SJSA1 (cell line): ENCODE measurements at regions not wholly inside any gene's neighbourhood (a gene's known extent, or its start where the extent isn't known, plus 50 kb on each side); places are given as distances from the start of the nearest gene placed in this dataset.
A peak's percentile ranks its signal among the peaks of the same experiment; 100 is the strongest.
"Not testable (repeated sequence)": the region's sequence is repeated elsewhere in the genome, so short reads cannot be mapped to it uniquely, and the experiment has no call there.

Source experiments
- DNase-seq, 2 experiments: peaks; one replicate each; pipeline ENCODE4 v3.0.0-alpha.2; 2015 to 2020; ENCODE audit warnings: low spot score in 2 of 2, low read depth in 1 of 2
- H3K27ac ChIP-seq: fragments of 250-450 bp; sonication (Bioruptor Pico); 2 replicates; pipeline ENCODE4 v1.5.1; 2020; ENCODE audit warnings: mild to moderate bottlenecking, moderate library complexity
- H3K27me3 ChIP-seq: fragments of 250-450 bp; sonication (Bioruptor Pico); replicated peaks from 2 replicates; pipeline ENCODE4 v1.5.1; 2020; ENCODE audit warnings: mild to moderate bottlenecking, moderate library complexity
- H3K36me3 ChIP-seq: fragments of 250-450 bp; sonication (Bioruptor Pico); 2 replicates; pipeline ENCODE4 v1.5.1; 2020; ENCODE audit warnings: mild to moderate bottlenecking
- H3K4me1 ChIP-seq: fragments of 250-450 bp; sonication (Bioruptor Pico); replicated peaks from 2 replicates; pipeline ENCODE4 v1.6.1; 2021; ENCODE audit warnings: mild to moderate bottlenecking
- H3K4me3 ChIP-seq: fragments of 250-450 bp; sonication (Bioruptor Pico); 2 replicates; pipeline ENCODE4 v1.5.1; 2020; ENCODE audit warnings: mild to moderate bottlenecking
- H3K9me3 ChIP-seq: fragments of 250-450 bp; sonication (Bioruptor Pico); replicated peaks from 2 replicates; pipeline ENCODE4 v1.5.1; 2020; ENCODE audit warnings: mild to moderate bottlenecking

GRCh38 chr14:106562451-106562850 lies 1036.1 kb downstream of the TMEM121 start:
- DNase-seq, result no peak
- Histone ChIP-seq H3K4me1 (no peaks in the 10 kb centered on the region), H3K27ac (no peak overlapping the region), H3K27me3 (no peaks in the 10 kb centered on the region), H3K4me3 (no peak overlapping the region), H3K9me3 (no peaks in the 10 kb centered on the region), H3K36me3 (no peaks in the 10 kb centered on the region)

GRCh38 chr14:106564058-106564643 lies 1037.8 kb downstream of the TMEM121 start:
- H3K27me3 ChIP-seq, result no peaks in the 10 kb centered on the region
- H3K36me3 ChIP-seq, result no peaks in the 10 kb centered on the region
- H3K27ac ChIP-seq, result no peak overlapping the region
- H3K4me1 ChIP-seq, result no peaks in the 10 kb centered on the region
- peak in 1 of 2 experiments; percentile 6 for DNase-seq
- no peak overlapping the region for H3K4me3 ChIP-seq
- no peaks in the 10 kb centered on the region for H3K9me3 ChIP-seq

GRCh38 chr14:106578481-106578880 lies 1052.1 kb downstream of the TMEM121 start:
- Histone ChIP-seq H3K36me3 (no peaks in the 10 kb centered on the region), H3K9me3 (no peaks in the 10 kb centered on the region), H3K27me3 (no peaks in the 10 kb centered on the region), H3K4me3 (no peak overlapping the region), H3K27ac (no peak overlapping the region), H3K4me1 (no peaks in the 10 kb centered on the region)
- no peak for DNase-seq

- H3K4me1 ChIP-seq, result no peaks in the 10 kb centered on the region
- DNase-seq, result no peak
- H3K4me3 ChIP-seq, result no peak overlapping the region
- H3K36me3 ChIP-seq, result no peaks in the 10 kb centered on the region
- H3K27ac ChIP-seq, result no peak overlapping the region
- no peaks in the 10 kb centered on the region for H3K9me3 ChIP-seq
- no peaks in the 10 kb centered on the region for H3K27me3 ChIP-seq
Observed at GRCh38 chr14:106579084-106579483, 1052.7 kb downstream of the TMEM121 start.

- no peaks in the 10 kb centered on the region for H3K27me3 ChIP-seq
- DNase-seq, result no peak
Observed at GRCh38 chr14:106585692-106586091, 1059.3 kb downstream of the TMEM121 start.

GRCh38 chr14:106586098-106586704 lies 1059.8 kb downstream of the TMEM121 start:
- no peak overlapping the region for H3K4me3 ChIP-seq
- H3K9me3 ChIP-seq, result no peaks in the 10 kb centered on the region
- H3K27me3 ChIP-seq, result no peaks in the 10 kb centered on the region
- no peak for DNase-seq
- H3K4me1 ChIP-seq, result no peaks in the 10 kb centered on the region
- H3K36me3 ChIP-seq, result no peaks in the 10 kb centered on the region
- H3K27ac ChIP-seq, result no peak overlapping the region

More at GRCh38 chr14:106585692-106586091, 1059.3 kb downstream of the TMEM121 start:
- Histone ChIP-seq H3K36me3 (no peaks in the 10 kb centered on the region), H3K9me3 (no peaks in the 10 kb centered on the region), H3K27ac (no peak overlapping the region), H3K4me1 (no peaks in the 10 kb centered on the region), H3K4me3 (no peak overlapping the region)

GRCh38 chr14:106591539-106591938 lies 1065.2 kb downstream of the TMEM121 start:
- not testable (repeated sequence) for H3K4me3 ChIP-seq, DNase-seq, H3K9me3 ChIP-seq, H3K36me3 ChIP-seq, H3K4me1 ChIP-seq, H3K27me3 ChIP-seq, H3K27ac ChIP-seq

GRCh38 chr14:106592115-106592852 lies 1065.9 kb downstream of the TMEM121 start:
- not testable (repeated sequence) for H3K27ac ChIP-seq, H3K9me3 ChIP-seq

GRCh38 chr14:106599209-106599608 lies 1072.8 kb downstream of the TMEM121 start:
- DNase-seq, result no peak
- Histone ChIP-seq H3K4me3 (no peak overlapping the region), H3K4me1 (no peaks in the 10 kb centered on the region), H3K27ac (no peak overlapping the region), H3K27me3 (no peaks in the 10 kb centered on the region), H3K9me3 (no peaks in the 10 kb centered on the region), H3K36me3 (no peaks in the 10 kb centered on the region)

More at GRCh38 chr14:106592115-106592852, 1065.9 kb downstream of the TMEM121 start:
- not testable (repeated sequence) for DNase-seq, H3K4me3 ChIP-seq, H3K36me3 ChIP-seq, H3K4me1 ChIP-seq, H3K27me3 ChIP-seq

- Histone ChIP-seq H3K27ac (no peak overlapping the region), H3K9me3 (no peaks in the 10 kb centered on the region), H3K4me3 (no peak overlapping the region), H3K4me1 (no peaks in the 10 kb centered on the region), H3K36me3 (no peaks in the 10 kb centered on the region), H3K27me3 (no peaks in the 10 kb centered on the region)
- peak in 1 of 2 experiments; percentile 44 for DNase-seq
Observed at GRCh38 chr14:106605548-106606448, 1079.4 kb downstream of the TMEM121 start.

GRCh38 chr14:106606936-106607335 lies 1080.6 kb downstream of the TMEM121 start:
- Histone ChIP-seq H3K36me3 (no peaks in the 10 kb centered on the region), H3K27me3 (no peaks in the 10 kb centered on the region), H3K9me3 (no peaks in the 10 kb centered on the region), H3K4me1 (no peaks in the 10 kb centered on the region), H3K4me3 (no peak overlapping the region), H3K27ac (no peak overlapping the region)
- no peak for DNase-seq

GRCh38 chr14:106610691-106611090 lies 1084.3 kb downstream of the TMEM121 start:
- no peaks in the 10 kb centered on the region for H3K9me3 ChIP-seq
- no peaks in the 10 kb centered on the region for H3K4me1 ChIP-seq
- no peak overlapping the region for H3K4me3 ChIP-seq
- H3K36me3 ChIP-seq, result no peaks in the 10 kb centered on the region
- H3K27ac ChIP-seq, result no peak overlapping the region
- no peak for DNase-seq
- no peaks in the 10 kb centered on the region for H3K27me3 ChIP-seq

- Histone ChIP-seq H3K9me3 (no peaks in the 10 kb centered on the region), H3K27ac (no peak overlapping the region), H3K27me3 (no peaks in the 10 kb centered on the region), H3K4me1 (no peaks in the 10 kb centered on the region), H3K36me3 (no peaks in the 10 kb centered on the region), H3K4me3 (no peak overlapping the region)
- DNase-seq, result no peak
Observed at GRCh38 chr14:106613256-106613655, 1086.9 kb downstream of the TMEM121 start.
